ENCODE measurements at regions not wholly inside any gene's neighbourhood (a gene's known extent, or its start where the extent isn't known, plus 50 kb on each side); places are given as distances from the start of the nearest gene placed in this dataset.

- TF ChIP-seq CTCF (IDR thresholded peaks at IDR 0.05; ENCODE audit: borderline replicate concordance, insufficient read depth, low read depth, low read length) = no peak
- H3K4me3 ChIP-seq (ENCODE audit: low read depth, low read length) = no peak overlapping the region
Observed at GRCh38 chr2:16774091-16774490, 108.5 kb upstream of the CYRIA start.

GRCh38 chr2:16773080-16773713 lies 107.6 kb upstream of the CYRIA start:
- TF ChIP-seq CTCF (IDR thresholded peaks at IDR 0.05; ENCODE audit: borderline replicate concordance, insufficient read depth, low read depth, low read length) = peak; percentile 51

GRCh38 chr2:16767789-16768476 lies 102.3 kb upstream of the CYRIA start:
- no peak for TF ChIP-seq CTCF (IDR thresholded peaks at IDR 0.05; ENCODE audit: borderline replicate concordance, insufficient read depth, low read depth, low read length)
- H3K4me3 ChIP-seq (ENCODE audit: low read depth, low read length) = no peak overlapping the region

More at GRCh38 chr2:16773080-16773713, 107.6 kb upstream of the CYRIA start:
- no peak overlapping the region for H3K4me3 ChIP-seq (ENCODE audit: low read depth, low read length)

GRCh38 chr2:16765356-16765755 lies 99.7 kb upstream of the CYRIA start:
- H3K4me3 ChIP-seq (ENCODE audit: low read depth, low read length) = no peak overlapping the region
- no peak for TF ChIP-seq CTCF (IDR thresholded peaks at IDR 0.05; ENCODE audit: borderline replicate concordance, insufficient read depth, low read depth, low read length)

GRCh38 chr2:16764487-16764886 lies 98.9 kb upstream of the CYRIA start:
- TF ChIP-seq CTCF (IDR thresholded peaks at IDR 0.05; ENCODE audit: borderline replicate concordance, insufficient read depth, low read depth, low read length) = no peak
- H3K4me3 ChIP-seq (ENCODE audit: low read depth, low read length) = no peak overlapping the region

GRCh38 chr2:16763493-16763899 lies 97.9 kb upstream of the CYRIA start:
- H3K4me3 ChIP-seq (ENCODE audit: low read depth, low read length) = no peak overlapping the region
- no peak for TF ChIP-seq CTCF (IDR thresholded peaks at IDR 0.05; ENCODE audit: borderline replicate concordance, insufficient read depth, low read depth, low read length)

GRCh38 chr2:16763056-16763455 lies 97.4 kb upstream of the CYRIA start:
- H3K4me3 ChIP-seq (ENCODE audit: low read depth, low read length) = no peak overlapping the region

More at GRCh38 chr2:16763056-16763455, 97.4 kb upstream of the CYRIA start:
- no peak for TF ChIP-seq CTCF (IDR thresholded peaks at IDR 0.05; ENCODE audit: borderline replicate concordance, insufficient read depth, low read depth, low read length)
